ENCODE measurements at regions not wholly inside any gene's neighbourhood (a gene's known extent, or its start where the extent isn't known, plus 50 kb on each side); places are given as distances from the start of the nearest gene placed in this dataset.

DNA sequence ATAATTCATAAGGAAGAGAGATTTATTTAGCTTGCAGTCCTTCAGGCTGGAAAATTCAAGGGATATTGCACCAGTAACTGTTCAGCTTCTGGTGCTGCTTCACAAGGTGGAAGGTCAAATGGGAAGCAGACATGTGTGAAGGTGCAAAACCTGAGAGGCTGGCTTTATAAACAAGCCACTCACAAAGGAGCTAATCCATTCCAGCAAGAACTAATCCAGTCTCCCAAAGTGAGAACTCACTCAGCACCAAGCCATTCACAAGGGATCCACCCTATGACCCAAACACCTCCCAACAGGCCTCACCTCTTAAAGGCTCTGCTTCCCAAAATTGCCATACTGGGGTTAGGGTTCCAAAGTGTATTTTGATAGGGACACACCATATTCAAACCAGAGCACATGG, 1018.4 kb upstream of the ACVR2A start:
- TF ChIP-seq, protein P1, sequence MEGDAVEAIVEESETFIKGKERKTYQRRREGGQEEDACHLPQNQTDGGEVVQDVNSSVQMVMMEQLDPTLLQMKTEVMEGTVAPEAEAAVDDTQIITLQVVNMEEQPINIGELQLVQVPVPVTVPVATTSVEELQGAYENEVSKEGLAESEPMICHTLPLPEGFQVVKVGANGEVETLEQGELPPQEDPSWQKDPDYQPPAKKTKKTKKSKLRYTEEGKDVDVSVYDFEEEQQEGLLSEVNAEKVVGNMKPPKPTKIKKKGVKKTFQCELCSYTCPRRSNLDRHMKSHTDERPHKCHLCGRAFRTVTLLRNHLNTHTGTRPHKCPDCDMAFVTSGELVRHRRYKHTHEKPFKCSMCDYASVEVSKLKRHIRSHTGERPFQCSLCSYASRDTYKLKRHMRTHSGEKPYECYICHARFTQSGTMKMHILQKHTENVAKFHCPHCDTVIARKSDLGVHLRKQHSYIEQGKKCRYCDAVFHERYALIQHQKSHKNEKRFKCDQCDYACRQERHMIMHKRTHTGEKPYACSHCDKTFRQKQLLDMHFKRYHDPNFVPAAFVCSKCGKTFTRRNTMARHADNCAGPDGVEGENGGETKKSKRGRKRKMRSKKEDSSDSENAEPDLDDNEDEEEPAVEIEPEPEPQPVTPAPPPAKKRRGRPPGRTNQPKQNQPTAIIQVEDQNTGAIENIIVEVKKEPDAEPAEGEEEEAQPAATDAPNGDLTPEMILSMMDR (IDR thresholded peaks at IDR 0.05) = no peak
- TF ChIP-seq POLR2AphosphoS5 (IDR thresholded peaks at IDR 0.05; ENCODE audit: low read depth, low read length) (no peak), TCF7L2 (IDR thresholded peaks at IDR 0.05; ENCODE audit: low read depth, low read length) (no peak), SIN3A (IDR thresholded peaks at IDR 0.05; ENCODE audit: borderline replicate concordance, insufficient read depth, low read depth, low read length) (no peak)
- TF ChIP-seq, protein P2, sequence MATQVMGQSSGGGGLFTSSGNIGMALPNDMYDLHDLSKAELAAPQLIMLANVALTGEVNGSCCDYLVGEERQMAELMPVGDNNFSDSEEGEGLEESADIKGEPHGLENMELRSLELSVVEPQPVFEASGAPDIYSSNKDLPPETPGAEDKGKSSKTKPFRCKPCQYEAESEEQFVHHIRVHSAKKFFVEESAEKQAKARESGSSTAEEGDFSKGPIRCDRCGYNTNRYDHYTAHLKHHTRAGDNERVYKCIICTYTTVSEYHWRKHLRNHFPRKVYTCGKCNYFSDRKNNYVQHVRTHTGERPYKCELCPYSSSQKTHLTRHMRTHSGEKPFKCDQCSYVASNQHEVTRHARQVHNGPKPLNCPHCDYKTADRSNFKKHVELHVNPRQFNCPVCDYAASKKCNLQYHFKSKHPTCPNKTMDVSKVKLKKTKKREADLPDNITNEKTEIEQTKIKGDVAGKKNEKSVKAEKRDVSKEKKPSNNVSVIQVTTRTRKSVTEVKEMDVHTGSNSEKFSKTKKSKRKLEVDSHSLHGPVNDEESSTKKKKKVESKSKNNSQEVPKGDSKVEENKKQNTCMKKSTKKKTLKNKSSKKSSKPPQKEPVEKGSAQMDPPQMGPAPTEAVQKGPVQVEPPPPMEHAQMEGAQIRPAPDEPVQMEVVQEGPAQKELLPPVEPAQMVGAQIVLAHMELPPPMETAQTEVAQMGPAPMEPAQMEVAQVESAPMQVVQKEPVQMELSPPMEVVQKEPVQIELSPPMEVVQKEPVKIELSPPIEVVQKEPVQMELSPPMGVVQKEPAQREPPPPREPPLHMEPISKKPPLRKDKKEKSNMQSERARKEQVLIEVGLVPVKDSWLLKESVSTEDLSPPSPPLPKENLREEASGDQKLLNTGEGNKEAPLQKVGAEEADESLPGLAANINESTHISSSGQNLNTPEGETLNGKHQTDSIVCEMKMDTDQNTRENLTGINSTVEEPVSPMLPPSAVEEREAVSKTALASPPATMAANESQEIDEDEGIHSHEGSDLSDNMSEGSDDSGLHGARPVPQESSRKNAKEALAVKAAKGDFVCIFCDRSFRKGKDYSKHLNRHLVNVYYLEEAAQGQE (IDR thresholded peaks at IDR 0.05; ENCODE audit: insufficient read depth in 1 of 2, low read depth in 2 of 2, low read length in 1 of 2) = no peak
